B cell (primary cell): ENCODE measurements at regions not wholly inside any gene's neighbourhood (a gene's known extent, or its start where the extent isn't known, plus 50 kb on each side); places are given as distances from the start of the nearest gene placed in this dataset.

Experiments used
- ATAC-seq: fragments of 200-7000 bp; cut with Tn5 transposase; one replicate; pipeline ENCODE4 v1.10.0; 2021; ENCODE audit warnings: low read depth, mild to moderate bottlenecking, moderate number of reproducible peaks, moderate library complexity
- CTCF ChIA-PET: fragments of 350-600 bp; sonication (Branson Sonifier 250); formaldehyde crosslinking; loops from one replicate; lab custom pipeline; 2021; ENCODE audit warnings: antibody characterized with exemption, inconsistent platforms; lab: Charles Lee
- POLR2A ChIA-PET: fragments of 350-600 bp; sonication (Branson Sonifier 250); formaldehyde crosslinking; loops from one replicate; lab custom pipeline; 2021; ENCODE audit warnings: antibody characterized with exemption; lab: Charles Lee
- DNase-seq: peaks from one replicate; pipeline ENCODE4 v3.0.0; 2013
- H2AFZ ChIP-seq: 2 replicates; pipeline ENCODE4 v1.6.1; 2012; ENCODE audit warnings: mild to moderate bottlenecking, low read depth, low read length; ENCODE audit not compliant: insufficient read depth, poor library complexity, severe bottlenecking
- H3K27ac ChIP-seq, 2 donors: 1 replicate in 1 of 2; 2 replicates in 1 of 2; pipeline ENCODE4 v1.5.1; 2012 to 2013; ENCODE audit warnings: low read length in 2 of 2, mild to moderate bottlenecking in 2 of 2, moderate library complexity in 1 of 2
- H3K27me3 ChIP-seq, 4 experiments: fragments of 200-600 bp in 1 of 4; sonication (generic) in 1 of 4; replicated peaks in 1 of 4; 1 replicate in 2 of 4; 2 replicates in 2 of 4; pipeline versions ENCODE4 v1.6.1 to v1.7.0; 2013 to 2016; ENCODE audit warnings: low read length in 3 of 4, mild to moderate bottlenecking in 2 of 4, mixed read lengths in 1 of 4, moderate library complexity in 1 of 4; ENCODE audit not compliant: insufficient read depth in 4 of 4, control insufficient read depth in 3 of 4; ENCODE audit errors: control extremely low read depth in 1 of 4
- H3K36me3 ChIP-seq, 2 experiments: replicated peaks in 1 of 2; 1 replicate in 1 of 2; 2 replicates in 1 of 2; pipeline versions ENCODE4 v1.6.1 to v1.7.1; 2013; ENCODE audit warnings: low read length in 1 of 2; ENCODE audit not compliant: insufficient read depth in 2 of 2, control insufficient read depth in 1 of 2; ENCODE audit errors: control extremely low read depth in 1 of 2, extremely low read depth in 1 of 2
- H3K4me1 ChIP-seq, 2 donors: fragments of 200-600 bp in 1 of 2; sonication (generic) in 1 of 2; 1 replicate in 1 of 2; 2 replicates in 1 of 2; pipeline versions ENCODE4 v1.5.1 to v1.6.1; 2013 to 2017; ENCODE audit warnings: low read length in 2 of 2; ENCODE audit not compliant: control insufficient read depth in 2 of 2, insufficient read depth in 2 of 2
- H3K4me2 ChIP-seq: replicated peaks from 2 replicates; pipeline ENCODE3; 2012; ENCODE audit warnings: mild to moderate bottlenecking, low read depth, low read length; ENCODE audit not compliant: poor library complexity, severe bottlenecking
- H3K4me3 ChIP-seq, 5 experiments: fragments of 200-600 bp in 1 of 5; sonication (generic) in 1 of 5; 1 replicate in 3 of 5; 2 replicates in 2 of 5; pipeline versions ENCODE4 v1.5.1 to v1.7.0; 2011 to 2016; ENCODE audit warnings: low read length in 4 of 5, mild to moderate bottlenecking in 4 of 5, low read depth in 2 of 5, control low read depth in 1 of 5, moderate library complexity in 1 of 5; ENCODE audit not compliant: insufficient read depth in 1 of 5; ENCODE audit errors: control extremely low read depth in 1 of 5, extremely low read depth in 1 of 5
- H3K79me2 ChIP-seq: fragments of 200-600 bp; sonication (generic); one replicate; pipeline ENCODE4 v1.6.0; 2016; ENCODE audit warnings: low read length; ENCODE audit not compliant: control insufficient read depth, insufficient read depth
- H3K9ac ChIP-seq: fragments of 200-600 bp; sonication (generic); 2 replicates; pipeline ENCODE4 v1.6.1; 2017; ENCODE audit warnings: mild to moderate bottlenecking, low read length, moderate library complexity
- H3K9me3 ChIP-seq, 3 donors: one replicate each; pipeline versions ENCODE4 v1.6.1 to v1.7.1; 2013; ENCODE audit warnings: low read length in 2 of 3; ENCODE audit not compliant: control insufficient read depth in 2 of 3, insufficient read depth in 1 of 3; ENCODE audit errors: control extremely low read depth in 1 of 3
- H4K20me1 ChIP-seq: 2 replicates; pipeline ENCODE4 v1.6.0; 2012; ENCODE audit warnings: mild to moderate bottlenecking, low read length; ENCODE audit not compliant: insufficient read depth, control insufficient read depth, poor library complexity, severe bottlenecking
- H3K27ac Mint-ChIP-seq: one replicate; pipeline ENCODE4 v1.8.0; 2021; ENCODE audit warnings: mixed read lengths
- H3K27me3 Mint-ChIP-seq: one replicate; pipeline ENCODE4 v1.8.0; 2021; ENCODE audit warnings: mixed read lengths
- H3K4me1 Mint-ChIP-seq: one replicate; pipeline ENCODE4 v1.8.0; 2021; ENCODE audit warnings: mixed read lengths
- H3K4me3 Mint-ChIP-seq: one replicate; pipeline ENCODE4 v1.8.0; 2021; ENCODE audit warnings: mixed read lengths
- H3K9me3 Mint-ChIP-seq: one replicate; pipeline ENCODE4 v1.8.0; 2022; ENCODE audit warnings: mixed read lengths; ENCODE audit not compliant: insufficient read depth
- EZH2 ChIP-seq: IDR thresholded peaks from 2 replicates; pipeline ENCODE4 v1.6.1; 2012; ENCODE audit warnings: borderline replicate concordance, low read depth, mild to moderate bottlenecking, moderate library complexity, low read length; ENCODE audit not compliant: insufficient read depth, poor library complexity, severe bottlenecking
- WGBS: methylation state at CpG from one replicate; pipeline ENCODE4 v1.1.5; 2013; ENCODE audit warnings: missing lambda C conversion rate; ENCODE audit not compliant: insufficient coverage; 5-methylcytosine and 5-hydroxymethylcytosine counted together
- intact Hi-C: fragments of 100-400 bp; cut with micrococcal nuclease; formaldehyde crosslinking; loops from one replicate; pipeline ENCODE4 v1.10.0; 2022
- TF ChIP-seq, protein P1 (sequence below): fragments of 200-600 bp; IDR thresholded peaks from one replicate; pipeline ENCODE4 v1.8.0; 2022; ENCODE audit warnings: antibody characterized with exemption, mild to moderate bottlenecking

DNA sequence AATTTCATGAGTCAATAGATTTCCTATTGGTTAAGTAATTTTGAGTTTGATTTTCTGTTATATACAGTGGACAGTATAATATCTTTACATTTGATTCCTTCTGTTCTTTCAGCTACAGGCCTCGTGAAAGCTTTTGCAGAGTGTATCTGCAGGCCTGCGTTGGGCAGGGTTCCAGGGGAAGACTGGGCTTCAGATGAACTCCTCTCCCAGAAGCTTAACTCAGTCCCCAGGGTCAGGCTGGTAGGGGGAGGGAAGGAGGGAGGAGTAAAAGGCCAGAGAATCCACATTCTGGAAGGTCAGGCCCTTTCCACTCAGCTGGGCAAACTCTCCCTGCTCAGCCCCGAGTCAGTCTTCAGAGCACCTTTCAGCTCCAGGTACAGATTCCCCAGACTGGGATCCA is 100.4 kb upstream of the NECTIN1 start:
- Histone ChIP-seq H3K27me3 (peaks cover 0 to 7% (median 0%) of the 10 kb centered on the region in 4 experiments), H4K20me1 (no peaks in the 10 kb centered on the region), H3K4me1 (no peaks in the 10 kb centered on the region), H3K4me2 (no peak overlapping the region), H3K27ac (no peak overlapping the region), H3K79me2 (no peaks in the 10 kb centered on the region), H2AFZ (no peak overlapping the region), H3K36me3 (no peaks in the 10 kb centered on the region), H3K4me3 (no peak overlapping the region), H3K9ac (no peak overlapping the region), H3K9me3 (peaks cover 0 to 6% (median 5%) of the 10 kb centered on the region in 3 donors)
- intact Hi-C loops: no loop called here
- ChIA-PET CTCF (no interaction called here), POLR2A (no interaction called here)
- peaks cover 5% of the 10 kb centered on the region for H3K9me3 Mint-ChIP-seq
- TF ChIP-seq, protein P1, sequence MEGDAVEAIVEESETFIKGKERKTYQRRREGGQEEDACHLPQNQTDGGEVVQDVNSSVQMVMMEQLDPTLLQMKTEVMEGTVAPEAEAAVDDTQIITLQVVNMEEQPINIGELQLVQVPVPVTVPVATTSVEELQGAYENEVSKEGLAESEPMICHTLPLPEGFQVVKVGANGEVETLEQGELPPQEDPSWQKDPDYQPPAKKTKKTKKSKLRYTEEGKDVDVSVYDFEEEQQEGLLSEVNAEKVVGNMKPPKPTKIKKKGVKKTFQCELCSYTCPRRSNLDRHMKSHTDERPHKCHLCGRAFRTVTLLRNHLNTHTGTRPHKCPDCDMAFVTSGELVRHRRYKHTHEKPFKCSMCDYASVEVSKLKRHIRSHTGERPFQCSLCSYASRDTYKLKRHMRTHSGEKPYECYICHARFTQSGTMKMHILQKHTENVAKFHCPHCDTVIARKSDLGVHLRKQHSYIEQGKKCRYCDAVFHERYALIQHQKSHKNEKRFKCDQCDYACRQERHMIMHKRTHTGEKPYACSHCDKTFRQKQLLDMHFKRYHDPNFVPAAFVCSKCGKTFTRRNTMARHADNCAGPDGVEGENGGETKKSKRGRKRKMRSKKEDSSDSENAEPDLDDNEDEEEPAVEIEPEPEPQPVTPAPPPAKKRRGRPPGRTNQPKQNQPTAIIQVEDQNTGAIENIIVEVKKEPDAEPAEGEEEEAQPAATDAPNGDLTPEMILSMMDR: no peak
- no peak for TF ChIP-seq EZH2
- ATAC-seq (no peak), DNase-seq (no peak)
- WGBS: 100% methylated on average over 1 of the region's 3 CpGs
- no peaks in the 10 kb centered on the region for H3K4me1 Mint-ChIP-seq
- H3K4me3 Mint-ChIP-seq: no peak overlapping the region
- H3K27ac Mint-ChIP-seq: no peak overlapping the region
- peaks cover 37% of the 10 kb centered on the region for H3K27me3 Mint-ChIP-seq

DNA sequence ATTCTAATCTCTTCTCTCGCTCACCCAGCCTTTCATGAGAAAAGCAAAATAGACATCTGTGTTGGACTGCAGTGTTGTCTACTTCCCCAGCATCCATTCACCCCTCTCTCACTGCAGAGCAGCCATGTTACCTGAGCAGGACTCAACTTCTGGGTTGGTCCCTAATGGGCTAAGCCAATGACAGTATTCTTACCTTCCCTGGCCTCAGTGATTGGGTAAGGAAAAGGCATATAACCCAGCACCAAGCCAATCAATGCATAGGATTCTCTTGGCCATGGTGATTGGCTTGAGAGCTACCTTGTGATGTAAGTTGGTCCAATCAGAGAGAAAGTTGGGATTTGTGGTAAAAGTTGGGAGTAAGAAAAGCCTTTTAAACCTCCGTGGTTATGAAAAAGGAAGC is 99.8 kb upstream of the NECTIN1 start:
- Histone ChIP-seq H3K9me3 (peaks cover 0 to 6% (median 5%) of the 10 kb centered on the region in 3 donors), H2AFZ (no peak overlapping the region), H3K4me3 (no peak overlapping the region), H3K36me3 (no peaks in the 10 kb centered on the region), H3K27me3 (peaks cover 0 to 5% (median 0%) of the 10 kb centered on the region in 4 experiments), H3K4me1 (no peaks in the 10 kb centered on the region), H3K79me2 (no peaks in the 10 kb centered on the region), H3K27ac (no peak overlapping the region), H3K9ac (no peak overlapping the region), H3K4me2 (no peak overlapping the region), H4K20me1 (no peaks in the 10 kb centered on the region)
- intact Hi-C loops: no loop called here
- ChIA-PET POLR2A (no interaction called here), CTCF (no interaction called here)
- H3K4me1 Mint-ChIP-seq: no peaks in the 10 kb centered on the region
- no peak overlapping the region for H3K27ac Mint-ChIP-seq
- no peak for ATAC-seq
- peaks cover 37% of the 10 kb centered on the region for H3K27me3 Mint-ChIP-seq
- no peak for DNase-seq
- no peak overlapping the region for H3K4me3 Mint-ChIP-seq
- 55% methylated on average over 1 of the region's 2 CpGs for WGBS
- H3K9me3 Mint-ChIP-seq: peaks cover 5% of the 10 kb centered on the region
- TF ChIP-seq, protein P1: no peak
- no peak for TF ChIP-seq EZH2
